GM18870 (cell line): ENCODE measurements at regions not wholly inside any gene's neighbourhood (a gene's known extent, or its start where the extent isn't known, plus 50 kb on each side); places are given as distances from the start of the nearest gene placed in this dataset.

Experiments
- ATAC-seq: cut with Tn5 transposase; IDR thresholded peaks from one replicate; pipeline ENCODE4 v1.9.1; 2021; ENCODE audit warnings: moderate library complexity; ENCODE audit not compliant: unreplicated experiment

- no peak for ATAC-seq
Observed at GRCh38 chr3:194001728-194002459, 134.1 kb upstream of the HES1 start.

- no peak for ATAC-seq
Observed at GRCh38 chr3:194003114-194004057, 132.6 kb upstream of the HES1 start.

GRCh38 chr3:194005930-194006501 lies 129.9 kb upstream of the HES1 start:
- ATAC-seq, result no peak

- no peak for ATAC-seq
Observed at GRCh38 chr3:194007592-194008337, 128.2 kb upstream of the HES1 start.

- no peak for ATAC-seq
Observed at GRCh38 chr3:194009019-194009418, 126.9 kb upstream of the HES1 start.

GRCh38 chr3:194009892-194010533 lies 125.9 kb upstream of the HES1 start:
- no peak for ATAC-seq

GRCh38 chr3:194011807-194012206 lies 124.1 kb upstream of the HES1 start:
- no peak for ATAC-seq

- ATAC-seq, result no peak
Observed at GRCh38 chr3:194013928-194014327, 122.0 kb upstream of the HES1 start.

- no peak for ATAC-seq
Observed at GRCh38 chr3:194014756-194015155, 121.2 kb upstream of the HES1 start.

- no peak for ATAC-seq
Observed at GRCh38 chr3:194019398-194020165, 116.4 kb upstream of the HES1 start.

GRCh38 chr3:194022052-194022451 lies 113.9 kb upstream of the HES1 start:
- no peak for ATAC-seq

GRCh38 chr3:194022816-194023215 lies 113.1 kb upstream of the HES1 start:
- ATAC-seq, result no peak

GRCh38 chr3:194023501-194024280 lies 112.3 kb upstream of the HES1 start:
- no peak for ATAC-seq

GRCh38 chr3:194025119-194025518 lies 110.8 kb upstream of the HES1 start:
- ATAC-seq, result no peak

GRCh38 chr3:194025951-194026350 lies 110.0 kb upstream of the HES1 start:
- no peak for ATAC-seq

GRCh38 chr3:194028434-194029004 lies 107.4 kb upstream of the HES1 start:
- no peak for ATAC-seq

- no peak for ATAC-seq
Observed at GRCh38 chr3:194029846-194030245, 106.1 kb upstream of the HES1 start.

GRCh38 chr3:194030372-194030771 lies 105.6 kb upstream of the HES1 start:
- no peak for ATAC-seq

GRCh38 chr3:194031349-194031748 lies 104.6 kb upstream of the HES1 start:
- ATAC-seq, result no peak
